CD4-positive, alpha-beta T cell (primary cell): ENCODE measurements at regions not wholly inside any gene's neighbourhood (a gene's known extent, or its start where the extent isn't known, plus 50 kb on each side); places are given as distances from the start of the nearest gene placed in this dataset.

Experiments used
- ATAC-seq: fragments of 200-7000 bp; cut with Tn5 transposase; one replicate; pipeline ENCODE4 v1.10.0; 2022; ENCODE audit warnings: mild to moderate bottlenecking; ENCODE audit not compliant: poor library complexity
- CTCF ChIA-PET: fragments of 350-600 bp; sonication (Branson Sonifier 250); formaldehyde crosslinking; loops from one replicate; lab custom pipeline; 2021; ENCODE audit warnings: antibody characterized with exemption, inconsistent platforms; lab: Charles Lee
- POLR2A ChIA-PET: fragments of 350-600 bp; sonication (Branson Sonifier 250); formaldehyde crosslinking; loops from one replicate; lab custom pipeline; 2021; ENCODE audit warnings: antibody characterized with exemption, inconsistent platforms; lab: Charles Lee
- DNase-seq, 14 experiments: peaks; one replicate each; pipeline ENCODE4 v3.0.0-alpha.2; 2013 to 2020; ENCODE audit warnings: mixed read lengths in 2 of 14
- H3K27ac ChIP-seq, 2 donors: one replicate each; pipeline versions ENCODE4 v1.5.1 to v1.7.0; 2013; ENCODE audit warnings: low read length in 2 of 2, low read depth in 1 of 2, mild to moderate bottlenecking in 1 of 2
- H3K27me3 ChIP-seq, 2 experiments: 1 replicate in 1 of 2; 2 replicates in 1 of 2; pipeline versions ENCODE4 v1.6.1 to v1.7.0; 2013; ENCODE audit warnings: low read length in 2 of 2, control low read depth in 1 of 2, mild to moderate bottlenecking in 1 of 2, moderate library complexity in 1 of 2; ENCODE audit not compliant: insufficient read depth in 2 of 2, control insufficient read depth in 1 of 2
- H3K36me3 ChIP-seq: one replicate; pipeline ENCODE4 v1.6.1; 2013; ENCODE audit warnings: low read length, control low read depth; ENCODE audit not compliant: insufficient read depth
- H3K4me1 ChIP-seq: one replicate; pipeline ENCODE4 v1.6.1; 2013; ENCODE audit warnings: low read length, control low read depth; ENCODE audit not compliant: insufficient read depth
- H3K4me3 ChIP-seq: one replicate; pipeline ENCODE4 v1.5.1; 2013; ENCODE audit warnings: mild to moderate bottlenecking, low read length, moderate library complexity
- H3K9me3 ChIP-seq, 2 experiments: 1 replicate in 1 of 2; 2 replicates in 1 of 2; pipeline versions ENCODE4 v1.6.1 to v1.7.0; 2013; ENCODE audit warnings: low read length in 2 of 2, mild to moderate bottlenecking in 2 of 2, control low read depth in 1 of 2, moderate library complexity in 1 of 2; ENCODE audit not compliant: control insufficient read depth in 1 of 2, insufficient read depth in 1 of 2
- H3K27ac Mint-ChIP-seq: one replicate; pipeline ENCODE4 v1.8.0; 2020; ENCODE audit warnings: mixed read lengths
- H3K27me3 Mint-ChIP-seq: one replicate; pipeline ENCODE4 v1.8.0; 2021; ENCODE audit warnings: mixed read lengths
- H3K36me3 Mint-ChIP-seq: one replicate; pipeline ENCODE4 v1.8.0; 2021; ENCODE audit warnings: low read depth, mixed read lengths
- H3K4me1 Mint-ChIP-seq: one replicate; pipeline ENCODE4 v1.8.0; 2021; ENCODE audit warnings: low read depth, mixed read lengths
- H3K4me3 Mint-ChIP-seq: one replicate; pipeline ENCODE4 v1.8.0; 2020; ENCODE audit warnings: mild to moderate bottlenecking, mixed read lengths
- H3K9me3 Mint-ChIP-seq: one replicate; pipeline ENCODE4 v1.8.0; 2020; ENCODE audit warnings: mixed read lengths
- intact Hi-C, 2 experiments: fragments of 100-400 bp; cut with DNase I in 1 of 2; cut with micrococcal nuclease in 1 of 2; formaldehyde crosslinking; loops; one replicate each; pipeline versions ENCODE4 v1.15.1 to v1.9.0; 2023 to 2025; cut with DNase I, micrococcal nuclease
- TF ChIP-seq, protein P1 (sequence below): fragments of 200-600 bp; IDR thresholded peaks from one replicate; pipeline ENCODE4 v1.8.0; 2022; ENCODE audit warnings: antibody characterized with exemption, mild to moderate bottlenecking

- no peaks in the 10 kb centered on the region for H3K4me1 ChIP-seq
- H3K27ac Mint-ChIP-seq, result no peak overlapping the region
- H3K4me3 ChIP-seq, result no peak overlapping the region
- no peaks in the 10 kb centered on the region for H3K36me3 Mint-ChIP-seq
- H3K27me3 Mint-ChIP-seq, result no peaks in the 10 kb centered on the region
- no peak overlapping the region for H3K27ac ChIP-seq
- POLR2A ChIA-PET, result no interaction called here
- H3K36me3 ChIP-seq, result no peaks in the 10 kb centered on the region
- no peaks in the 10 kb centered on the region for H3K9me3 ChIP-seq
- TF ChIP-seq, protein P1, sequence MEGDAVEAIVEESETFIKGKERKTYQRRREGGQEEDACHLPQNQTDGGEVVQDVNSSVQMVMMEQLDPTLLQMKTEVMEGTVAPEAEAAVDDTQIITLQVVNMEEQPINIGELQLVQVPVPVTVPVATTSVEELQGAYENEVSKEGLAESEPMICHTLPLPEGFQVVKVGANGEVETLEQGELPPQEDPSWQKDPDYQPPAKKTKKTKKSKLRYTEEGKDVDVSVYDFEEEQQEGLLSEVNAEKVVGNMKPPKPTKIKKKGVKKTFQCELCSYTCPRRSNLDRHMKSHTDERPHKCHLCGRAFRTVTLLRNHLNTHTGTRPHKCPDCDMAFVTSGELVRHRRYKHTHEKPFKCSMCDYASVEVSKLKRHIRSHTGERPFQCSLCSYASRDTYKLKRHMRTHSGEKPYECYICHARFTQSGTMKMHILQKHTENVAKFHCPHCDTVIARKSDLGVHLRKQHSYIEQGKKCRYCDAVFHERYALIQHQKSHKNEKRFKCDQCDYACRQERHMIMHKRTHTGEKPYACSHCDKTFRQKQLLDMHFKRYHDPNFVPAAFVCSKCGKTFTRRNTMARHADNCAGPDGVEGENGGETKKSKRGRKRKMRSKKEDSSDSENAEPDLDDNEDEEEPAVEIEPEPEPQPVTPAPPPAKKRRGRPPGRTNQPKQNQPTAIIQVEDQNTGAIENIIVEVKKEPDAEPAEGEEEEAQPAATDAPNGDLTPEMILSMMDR, result no peak
- H3K4me1 Mint-ChIP-seq, result no peaks in the 10 kb centered on the region
- H3K9me3 Mint-ChIP-seq, result peaks cover 7% of the 10 kb centered on the region
- H3K4me3 Mint-ChIP-seq, result no peak overlapping the region
- H3K27me3 ChIP-seq, result no peaks in the 10 kb centered on the region
- CTCF ChIA-PET, result no interaction called here
- intact Hi-C loops, result no loop called here
- no peak for ATAC-seq
- DNase-seq, result no peak
Measured at GRCh38 chr5:13278148-13278547, 666.3 kb downstream of the DNAH5 start.

- H3K27ac Mint-ChIP-seq, result no peak overlapping the region
Measured at GRCh38 chr5:13276156-13276555, 668.3 kb downstream of the DNAH5 start.

GRCh38 chr5:13263701-13264100 lies 680.8 kb downstream of the DNAH5 start:
- H3K4me3 ChIP-seq, result no peak overlapping the region
- ChIA-PET CTCF (no interaction called here), POLR2A (no interaction called here)
- H3K4me1 ChIP-seq, result no peaks in the 10 kb centered on the region
- Mint-ChIP-seq H3K27me3 (no peaks in the 10 kb centered on the region), H3K9me3 (no peaks in the 10 kb centered on the region), H3K36me3 (no peaks in the 10 kb centered on the region), H3K4me3 (no peak overlapping the region), H3K27ac (no peak overlapping the region), H3K4me1 (no peaks in the 10 kb centered on the region)
- ATAC-seq (no peak), DNase-seq (no peak)
- TF ChIP-seq, protein P1, result no peak
- no peaks in the 10 kb centered on the region for H3K27me3 ChIP-seq
- H3K27ac ChIP-seq, result no peak overlapping the region
- no peaks in the 10 kb centered on the region for H3K36me3 ChIP-seq
- intact Hi-C loops, result no loop called here
- peaks cover 0 to 3% of the 10 kb centered on the region in 2 experiments for H3K9me3 ChIP-seq

More at GRCh38 chr5:13276156-13276555, 668.3 kb downstream of the DNAH5 start:
- no peak overlapping the region for H3K4me3 ChIP-seq
- ATAC-seq (no peak), DNase-seq (no peak)
- H3K36me3 Mint-ChIP-seq, result no peaks in the 10 kb centered on the region
- H3K27me3 Mint-ChIP-seq, result no peaks in the 10 kb centered on the region
- intact Hi-C loops, result no loop called here
- H3K9me3 ChIP-seq, result no peaks in the 10 kb centered on the region
- H3K4me1 ChIP-seq, result no peaks in the 10 kb centered on the region
- CTCF ChIA-PET, result no interaction called here
- no peak overlapping the region for H3K27ac ChIP-seq
- H3K36me3 ChIP-seq, result no peaks in the 10 kb centered on the region
- peaks cover 15% of the 10 kb centered on the region for H3K9me3 Mint-ChIP-seq
- TF ChIP-seq, protein P1, result no peak
- no peaks in the 10 kb centered on the region for H3K4me1 Mint-ChIP-seq
- POLR2A ChIA-PET, result no interaction called here
- H3K27me3 ChIP-seq, result no peaks in the 10 kb centered on the region
- no peak overlapping the region for H3K4me3 Mint-ChIP-seq
